Lung (tissue), 11 donors: ENCODE measurements at regions not wholly inside any gene's neighbourhood (a gene's known extent, or its start where the extent isn't known, plus 50 kb on each side); places are given as distances from the start of the nearest gene placed in this dataset.

Experiments used
- ATAC-seq: fragments of 200-7000 bp; cut with Tn5 transposase; one replicate; pipeline ENCODE4 v1.9.1; 2020; ENCODE audit warnings: moderate number of reproducible peaks; ENCODE audit not compliant: insufficient read depth, low FRiP score
- DNase-seq, 3 donors: peaks; one replicate each; pipeline ENCODE4 v3.0.0-alpha.2; 2013 to 2017
- H3K27ac ChIP-seq, 2 donors: one replicate each; pipeline ENCODE4 v1.5.1; 2013; ENCODE audit warnings: mild to moderate bottlenecking in 2 of 2, moderate library complexity in 2 of 2, control low read depth in 1 of 2, inconsistent platforms in 1 of 2, low read depth in 1 of 2, low read length in 1 of 2
- H3K27me3 ChIP-seq, 3 donors: one replicate each; pipeline ENCODE4 v1.5.1; 2013; ENCODE audit warnings: low read length in 2 of 3; ENCODE audit not compliant: control insufficient read depth in 3 of 3, insufficient read depth in 3 of 3
- H3K36me3 ChIP-seq, 4 donors: one replicate each; pipeline ENCODE4 v1.5.1; 2013; ENCODE audit warnings: low read length in 4 of 4, mild to moderate bottlenecking in 1 of 4, moderate library complexity in 1 of 4; ENCODE audit not compliant: control insufficient read depth in 4 of 4, insufficient read depth in 4 of 4
- H3K4me1 ChIP-seq, 5 donors: one replicate each; pipeline ENCODE4 v1.5.1; 2013; ENCODE audit warnings: low read length in 5 of 5, mild to moderate bottlenecking in 2 of 5, moderate library complexity in 1 of 5; ENCODE audit not compliant: control insufficient read depth in 5 of 5, insufficient read depth in 5 of 5
- H3K4me3 ChIP-seq: one replicate; pipeline ENCODE4 v1.5.1; 2013; ENCODE audit warnings: mild to moderate bottlenecking, control low read depth, moderate library complexity
- H3K9ac ChIP-seq, 2 donors: one replicate each; pipeline ENCODE4 v1.5.1; 2013; ENCODE audit warnings: low read length in 2 of 2, control low read depth in 1 of 2; ENCODE audit not compliant: insufficient read depth in 1 of 2
- H3K9me3 ChIP-seq, 4 donors: one replicate each; pipeline ENCODE4 v1.5.1; 2013; ENCODE audit warnings: low read length in 3 of 4, mild to moderate bottlenecking in 1 of 4, moderate library complexity in 1 of 4; ENCODE audit not compliant: control insufficient read depth in 4 of 4, insufficient read depth in 3 of 4
- WGBS, 2 donors: extraction: QIAGEN DNeasy Blood & Tissue Kit; methylation state at CpG; one replicate each; pipeline ENCODE4 v1.1.7; 2013; 5-methylcytosine and 5-hydroxymethylcytosine counted together
- TF ChIP-seq, protein P1 (sequence below): IDR thresholded peaks from 2 replicates; pipeline ENCODE4 v1.5.1; 2012; ENCODE audit warnings: mild to moderate bottlenecking; ENCODE audit errors: control extremely low read depth, extremely low read depth
- donor health status: control.
- donor health status: control.
- donor health status: Bipolar disorder and iron deficiency.
- donor health status: healthy.
- donor health status: DM: yes; HTN: yes; CAD: no.

DNA sequence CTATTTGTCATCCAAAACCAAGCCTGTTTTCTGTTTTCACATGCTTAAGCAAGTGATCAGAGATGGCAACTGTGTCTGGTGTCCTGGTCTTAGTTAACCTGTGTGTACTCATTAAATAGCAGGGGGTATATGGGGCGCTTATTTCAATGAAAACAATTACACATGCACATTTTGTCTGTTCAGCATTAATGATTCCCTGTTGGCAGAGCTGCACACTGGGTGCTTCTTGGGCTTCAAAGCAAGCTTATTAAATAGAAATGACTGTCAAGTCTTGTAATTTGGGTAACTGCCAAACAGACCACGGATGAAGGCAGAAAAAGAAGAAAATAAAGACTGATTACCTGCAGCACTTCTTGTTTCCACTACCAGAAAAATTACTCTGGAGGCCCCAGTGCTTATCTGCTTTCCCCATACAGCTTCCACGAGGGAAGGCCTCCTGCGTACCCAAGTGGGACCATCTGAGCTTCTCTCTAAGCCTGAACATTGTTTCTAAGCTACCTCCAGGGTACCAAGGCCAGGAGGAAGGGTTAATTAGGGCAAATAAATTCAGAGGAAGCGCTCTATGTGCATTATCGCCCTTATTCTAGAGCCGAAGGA is 107.2 kb upstream of the TBL1X start:
- H3K4me1 ChIP-seq, result peaks cover 0 to 7% (median 0%) of the 10 kb centered on the region in 5 donors
- H3K27me3 ChIP-seq, result peaks cover 0 to 7% (median 0%) of the 10 kb centered on the region in 3 donors
- H3K27ac ChIP-seq, result no peak overlapping the region
- peaks cover 0 to 2% (median 0%) of the 10 kb centered on the region in 4 donors for H3K9me3 ChIP-seq
- WGBS, 2 donors, result 76 to 83% methylated on average over 7 of the region's 7 CpGs
- DNase-seq (no peak), ATAC-seq (no peak)
- TF ChIP-seq, protein P1, sequence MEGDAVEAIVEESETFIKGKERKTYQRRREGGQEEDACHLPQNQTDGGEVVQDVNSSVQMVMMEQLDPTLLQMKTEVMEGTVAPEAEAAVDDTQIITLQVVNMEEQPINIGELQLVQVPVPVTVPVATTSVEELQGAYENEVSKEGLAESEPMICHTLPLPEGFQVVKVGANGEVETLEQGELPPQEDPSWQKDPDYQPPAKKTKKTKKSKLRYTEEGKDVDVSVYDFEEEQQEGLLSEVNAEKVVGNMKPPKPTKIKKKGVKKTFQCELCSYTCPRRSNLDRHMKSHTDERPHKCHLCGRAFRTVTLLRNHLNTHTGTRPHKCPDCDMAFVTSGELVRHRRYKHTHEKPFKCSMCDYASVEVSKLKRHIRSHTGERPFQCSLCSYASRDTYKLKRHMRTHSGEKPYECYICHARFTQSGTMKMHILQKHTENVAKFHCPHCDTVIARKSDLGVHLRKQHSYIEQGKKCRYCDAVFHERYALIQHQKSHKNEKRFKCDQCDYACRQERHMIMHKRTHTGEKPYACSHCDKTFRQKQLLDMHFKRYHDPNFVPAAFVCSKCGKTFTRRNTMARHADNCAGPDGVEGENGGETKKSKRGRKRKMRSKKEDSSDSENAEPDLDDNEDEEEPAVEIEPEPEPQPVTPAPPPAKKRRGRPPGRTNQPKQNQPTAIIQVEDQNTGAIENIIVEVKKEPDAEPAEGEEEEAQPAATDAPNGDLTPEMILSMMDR, result no peak
- no peak overlapping the region for H3K4me3 ChIP-seq
- no peaks in the 10 kb centered on the region for H3K36me3 ChIP-seq
- H3K9ac ChIP-seq, result no peak overlapping the region

DNA sequence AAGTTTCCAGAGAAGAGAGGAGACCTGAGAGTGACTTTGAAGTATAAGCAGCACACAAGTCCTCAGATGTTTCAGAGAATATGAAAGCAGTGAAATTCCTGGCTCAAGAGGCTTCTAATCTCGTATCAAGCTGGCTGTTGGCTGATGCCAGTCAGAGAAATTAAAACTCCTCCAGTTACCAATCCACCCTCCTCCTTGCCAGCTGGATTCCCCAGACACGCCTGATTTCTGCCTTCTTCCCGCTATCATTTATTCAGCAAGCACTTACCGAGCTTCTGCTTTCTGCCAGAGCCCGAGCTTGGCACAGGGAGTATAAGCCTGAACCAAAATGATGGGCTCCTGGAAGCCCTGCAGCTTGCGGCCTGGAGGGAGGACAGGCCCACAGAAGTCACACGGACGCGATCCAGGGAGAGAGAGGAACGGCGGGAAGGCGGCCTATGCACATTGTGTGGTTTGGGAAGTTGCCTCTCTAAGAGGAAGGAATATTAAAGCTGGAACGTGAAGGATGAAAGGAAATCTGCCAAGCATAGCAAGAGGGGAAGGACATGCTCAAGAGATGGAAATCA is 102.4 kb upstream of the TBL1X start:
- H3K9ac ChIP-seq, result no peak overlapping the region
- no peaks in the 10 kb centered on the region for H3K36me3 ChIP-seq
- no peak for DNase-seq
- no peak for ATAC-seq
- H3K9me3 ChIP-seq, result no peaks in the 10 kb centered on the region
- H3K4me3 ChIP-seq, result no peak overlapping the region
- TF ChIP-seq, protein P1, result no peak
- no peaks in the 10 kb centered on the region for H3K4me1 ChIP-seq
- H3K27ac ChIP-seq, result no peak overlapping the region
- peaks cover 0 to 4% (median 0%) of the 10 kb centered on the region in 3 donors for H3K27me3 ChIP-seq
- 65 to 70% methylated on average over 7 to 13 of the region's 13 CpGs for WGBS, 2 donors

DNA sequence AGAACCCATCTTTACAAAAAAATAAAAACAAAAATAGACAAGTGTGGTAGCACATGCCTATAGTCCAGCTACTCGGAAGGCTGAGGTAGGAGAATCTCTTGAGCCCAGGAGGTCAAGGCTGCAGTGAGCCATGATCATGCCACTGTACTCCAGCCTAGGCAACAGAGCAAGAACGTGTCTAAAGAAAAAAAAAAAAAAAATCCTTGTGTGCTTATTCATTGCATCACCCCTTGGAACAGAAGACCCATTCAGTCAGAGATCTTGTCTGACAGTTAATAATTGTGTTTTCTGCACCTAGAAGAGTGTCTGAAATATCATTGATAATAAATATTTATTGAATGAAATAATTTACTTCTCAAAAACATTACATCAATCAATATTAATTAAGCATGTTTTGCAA is 97.4 kb upstream of the TBL1X start:
- H3K9ac ChIP-seq, result no peak overlapping the region
- H3K4me3 ChIP-seq, result no peak overlapping the region
- H3K9me3 ChIP-seq, result no peaks in the 10 kb centered on the region
- TF ChIP-seq, protein P1, result no peak
- H3K27ac ChIP-seq, result no peak overlapping the region
- peaks cover 0 to 4% (median 0%) of the 10 kb centered on the region in 3 donors for H3K27me3 ChIP-seq
- H3K36me3 ChIP-seq, result no peaks in the 10 kb centered on the region
- no peak for ATAC-seq
- DNase-seq, result no peak
- H3K4me1 ChIP-seq, result no peaks in the 10 kb centered on the region
- 59 to 80% methylated on average over 2 of the region's 2 CpGs for WGBS, 2 donors
